OCI-LY1 (cell line): ENCODE measurements at regions not wholly inside any gene's neighbourhood (a gene's known extent, or its start where the extent isn't known, plus 50 kb on each side); places are given as distances from the start of the nearest gene placed in this dataset.
A peak's percentile ranks its signal among the peaks of the same experiment; 100 is the strongest.

Experiments used
- H2AFZ ChIP-seq: fragments of 200-600 bp; sonication (generic), shearing (Covaris generic); 2 replicates; pipeline ENCODE4 v1.6.0; 2014; ENCODE audit warnings: antibody characterized with exemption, mild to moderate bottlenecking, low read length
- H3F3A ChIP-seq: fragments of 200-600 bp; sonication (generic), shearing (Covaris generic); 2 replicates; pipeline ENCODE4 v1.6.0; 2014; ENCODE audit warnings: mild to moderate bottlenecking, antibody characterized with exemption, low read length, moderate library complexity; ENCODE audit not compliant: insufficient read depth
- H3K27ac ChIP-seq: fragments of 200-600 bp; sonication (generic); 2 replicates; pipeline ENCODE4 v1.5.1; 2014; ENCODE audit warnings: low read length, mixed run types, mild to moderate bottlenecking, low read depth; ENCODE audit not compliant: poor library complexity, severe bottlenecking
- H3K27me3 ChIP-seq: fragments of 200-600 bp; sonication (generic); 2 replicates; pipeline ENCODE4 v1.6.0; 2014; ENCODE audit warnings: antibody characterized with exemption, mild to moderate bottlenecking, low read length, moderate library complexity; ENCODE audit not compliant: insufficient read depth
- H3K36me3 ChIP-seq: fragments of 200-600 bp; sonication (generic); 2 replicates; pipeline ENCODE4 v1.6.1; 2014; ENCODE audit warnings: mild to moderate bottlenecking, antibody characterized with exemption, low read length, moderate library complexity, mixed read lengths; ENCODE audit not compliant: insufficient read depth
- H3K4me1 ChIP-seq: fragments of 200-600 bp; sonication (generic); 2 replicates; pipeline ENCODE4 v1.5.1; 2014; ENCODE audit warnings: mild to moderate bottlenecking, low read length, moderate library complexity; ENCODE audit not compliant: insufficient read depth, severe bottlenecking
- H3K4me2 ChIP-seq: fragments of 200-600 bp; sonication (generic), shearing (Covaris generic); 2 replicates; pipeline ENCODE4 v1.6.1; 2014; ENCODE audit warnings: low read length
- H3K4me3 ChIP-seq: fragments of 200-600 bp; sonication (generic); 2 replicates; pipeline ENCODE4 v1.5.1; 2014; ENCODE audit warnings: low read length, low read depth, mild to moderate bottlenecking, mixed read lengths; ENCODE audit not compliant: poor library complexity, severe bottlenecking
- H3K79me2 ChIP-seq: fragments of 200-600 bp; shearing (Covaris generic); 2 replicates; pipeline ENCODE4 v1.6.1; 2016; ENCODE audit warnings: mixed run types, low read length, mixed read lengths; ENCODE audit not compliant: insufficient read depth
- H3K9ac ChIP-seq: fragments of 200-600 bp; sonication (generic), shearing (Covaris generic); 2 replicates; pipeline ENCODE4 v1.6.1; 2014; ENCODE audit warnings: mild to moderate bottlenecking, low read length, mixed read lengths
- H3K9me2 ChIP-seq: fragments of 200-600 bp; sonication (generic), shearing (Covaris generic); 2 replicates; pipeline ENCODE4 v1.6.1; 2014; ENCODE audit warnings: low read depth, mild to moderate bottlenecking, low read length, mixed read lengths
- H3K9me3 ChIP-seq: fragments of 200-600 bp; shearing (Covaris generic); 2 replicates; pipeline ENCODE4 v1.6.1; 2014; ENCODE audit warnings: low read length, mixed read lengths
- H4K20me1 ChIP-seq: fragments of 200-600 bp; sonication (generic), shearing (Covaris generic); 2 replicates; pipeline ENCODE4 v1.6.0; 2016; ENCODE audit warnings: mild to moderate bottlenecking, low read length; ENCODE audit not compliant: insufficient read depth
- CTCF ChIP-seq: fragments of 200-600 bp; sonication (generic), shearing (Covaris generic); IDR thresholded peaks from 2 replicates; pipeline ENCODE4 v1.5.1; 2017; ENCODE audit warnings: mild to moderate bottlenecking, antibody characterized with exemption, low read length, moderate library complexity, mixed read lengths
- EZH2 ChIP-seq: fragments of 200-600 bp; sonication (generic), shearing (Covaris generic); IDR thresholded peaks from 2 replicates; pipeline ENCODE4 v1.8.0; 2017; ENCODE audit warnings: borderline replicate concordance, mixed run types, mild to moderate bottlenecking, antibody characterized with exemption, low read length, moderate library complexity, mixed read lengths

DNA sequence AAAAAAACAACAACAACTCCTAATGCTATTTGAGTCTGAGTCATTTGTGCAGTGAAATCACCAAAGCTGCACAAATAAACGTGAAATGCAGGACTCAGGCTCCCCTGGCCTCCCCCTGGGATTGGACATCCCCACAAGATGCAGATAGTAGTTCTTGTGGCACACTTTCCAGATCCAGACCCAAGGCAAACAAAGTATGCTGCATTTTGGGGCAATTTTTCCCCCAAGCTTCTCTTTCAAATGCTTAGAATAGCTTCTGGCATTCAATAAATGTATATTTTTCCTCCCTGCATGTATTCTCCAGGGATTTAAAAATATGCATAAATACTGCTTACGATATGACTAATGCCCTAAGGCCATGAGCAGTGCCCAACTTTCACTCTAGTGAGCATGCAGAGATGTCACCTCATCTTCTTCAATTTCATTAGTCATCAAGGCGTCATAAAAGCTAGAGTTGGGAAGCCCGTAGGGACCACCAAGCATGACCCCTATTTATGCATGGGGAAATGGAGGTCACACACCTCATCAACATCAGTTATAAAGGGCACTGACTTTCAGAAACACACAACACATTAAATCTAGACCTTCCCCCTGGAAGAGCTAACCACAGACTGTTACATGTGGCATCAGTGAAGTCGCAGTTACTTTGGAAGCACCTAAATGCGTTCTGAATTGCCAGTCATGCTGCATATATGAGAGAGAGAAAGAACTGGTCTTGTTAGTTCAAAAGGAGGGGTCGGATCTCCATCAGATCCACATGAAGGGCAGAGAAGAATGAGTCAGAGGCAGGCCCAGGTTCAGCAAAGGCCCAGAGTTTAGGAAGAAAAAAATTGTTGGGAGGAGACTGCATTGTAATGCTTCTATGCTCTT is 374.1 kb downstream of the LPIN1 start:
- H4K20me1 ChIP-seq: no peaks in the 10 kb centered on the region
- TF ChIP-seq CTCF: no peak
- no peak for TF ChIP-seq EZH2
- H3K4me1 ChIP-seq: peaks cover 53% of the 10 kb centered on the region
- no peaks in the 10 kb centered on the region for H3K27me3 ChIP-seq
- no peaks in the 10 kb centered on the region for H3F3A ChIP-seq
- no peaks in the 10 kb centered on the region for H3K9me3 ChIP-seq
- no peak overlapping the region for H3K9ac ChIP-seq
- peak overlapping the region; percentile 25 for H3K27ac ChIP-seq
- no peak overlapping the region for H3K4me2 ChIP-seq
- H3K4me3 ChIP-seq: no peak overlapping the region
- H3K9me2 ChIP-seq: no peaks in the 10 kb centered on the region
- no peaks in the 10 kb centered on the region for H3K79me2 ChIP-seq
- no peaks in the 10 kb centered on the region for H3K36me3 ChIP-seq
- H2AFZ ChIP-seq: no peak overlapping the region

DNA sequence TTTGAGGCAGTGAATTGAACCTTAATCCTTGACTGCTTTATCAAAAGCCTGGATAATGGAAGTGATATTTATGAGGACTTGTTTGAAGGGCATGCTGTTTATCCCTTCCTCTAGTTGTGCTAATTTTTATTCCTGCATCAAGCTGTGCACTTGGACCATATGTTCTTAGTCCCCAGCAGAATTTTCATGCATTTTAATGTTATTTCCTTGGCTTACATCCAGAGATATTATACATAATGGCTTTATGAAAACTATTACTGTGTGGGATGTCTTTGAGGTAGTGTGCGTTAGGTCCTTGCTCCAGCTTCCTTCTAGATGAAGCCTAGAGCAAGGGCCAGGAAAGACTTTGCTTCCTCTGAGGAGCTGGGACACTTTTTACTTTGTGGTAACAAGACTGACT is 378.4 kb downstream of the LPIN1 start:
- Histone ChIP-seq H3K9ac (no peak overlapping the region), H3K9me2 (no peaks in the 10 kb centered on the region), H3K4me1 (peaks cover 57% of the 10 kb centered on the region), H3K27ac (peak overlapping the region; percentile 93), H3K9me3 (no peaks in the 10 kb centered on the region), H3K79me2 (no peaks in the 10 kb centered on the region), H3K36me3 (no peaks in the 10 kb centered on the region), H3F3A (no peaks in the 10 kb centered on the region), H4K20me1 (no peaks in the 10 kb centered on the region), H3K4me2 (no peak overlapping the region), H3K4me3 (no peak overlapping the region), H2AFZ (no peak overlapping the region), H3K27me3 (no peaks in the 10 kb centered on the region)
- TF ChIP-seq EZH2 (no peak), CTCF (no peak)

DNA sequence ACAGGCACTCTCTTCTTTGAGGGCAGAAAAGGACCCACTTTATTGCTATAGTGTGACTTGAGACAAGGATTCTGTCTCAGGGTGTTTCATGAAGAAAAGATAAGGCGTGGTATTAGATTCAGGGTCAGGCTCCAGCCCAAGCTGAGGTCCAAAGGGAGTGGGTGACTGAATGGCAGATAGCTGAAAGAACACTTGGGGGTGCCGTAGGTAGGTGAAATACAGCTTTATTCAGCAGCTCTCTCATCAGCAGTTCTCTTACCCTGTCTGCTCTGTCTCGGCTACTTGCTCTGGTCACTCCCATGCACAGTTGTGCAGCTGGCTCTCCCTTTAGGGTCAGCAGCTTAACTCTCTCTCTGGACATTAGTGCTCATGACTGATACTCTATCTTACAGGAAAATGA is 379.9 kb downstream of the LPIN1 start:
- peaks cover 61% of the 10 kb centered on the region for H3K4me1 ChIP-seq
- no peak overlapping the region for H2AFZ ChIP-seq
- TF ChIP-seq CTCF (peak; percentile 5; the same call in 1 of the 2 replicates), EZH2 (no peak)
- no peaks in the 10 kb centered on the region for H3K27me3 ChIP-seq
- H3K27ac ChIP-seq: peak overlapping the region; percentile 93
- no peaks in the 10 kb centered on the region for H3K79me2 ChIP-seq
- no peaks in the 10 kb centered on the region for H3K9me2 ChIP-seq
- no peak overlapping the region for H3K4me2 ChIP-seq
- H4K20me1 ChIP-seq: no peaks in the 10 kb centered on the region
- no peaks in the 10 kb centered on the region for H3K9me3 ChIP-seq
- H3K36me3 ChIP-seq: no peaks in the 10 kb centered on the region
- no peaks in the 10 kb centered on the region for H3F3A ChIP-seq
- no peak overlapping the region for H3K4me3 ChIP-seq
- H3K9ac ChIP-seq: peak overlapping the region; percentile 3; the same call in 1 of the 2 replicates
